ENCODE measurements at regions not wholly inside any gene's neighbourhood (a gene's known extent, or its start where the extent isn't known, plus 50 kb on each side); places are given as distances from the start of the nearest gene placed in this dataset.

- no peak overlapping the region for H4K91ac ChIP-seq (ENCODE audit: low read depth, low read length)
- no peak overlapping the region for H2AK5ac ChIP-seq (ENCODE audit: low read length)
- no peak overlapping the region for H3K14ac ChIP-seq (ENCODE audit: low read length)
- H3K4ac ChIP-seq (ENCODE audit: low read depth, low read length) = no peak overlapping the region
- H3K18ac ChIP-seq (ENCODE audit: low read length) = no peak overlapping the region
- no CpG with 5 or more reads among the region's 4 CpGs for WGBS (ENCODE audit: extremely low coverage, insufficient coverage, insufficient read length)
- no peak for DNase-seq
- H3K79me2 ChIP-seq (ENCODE audit: control insufficient read depth, insufficient read depth, low read length, poor library complexity) = no peaks in the 10 kb centered on the region
- H3K4me3 ChIP-seq (ENCODE audit: low read depth, low read length) = no peak overlapping the region
- H2BK5ac ChIP-seq (ENCODE audit: low read depth, low read length, poor library complexity) = no peak overlapping the region
- no peak overlapping the region for H2BK120ac ChIP-seq (ENCODE audit: insufficient read depth, low read length, poor library complexity)
- no peak overlapping the region for H3K23ac ChIP-seq (ENCODE audit: low read length)
- no peaks in the 10 kb centered on the region for H3K27me3 ChIP-seq (ENCODE audit: insufficient read depth, low read length)
- H2AFZ ChIP-seq (ENCODE audit: insufficient read depth, low read length, poor library complexity) = no peak overlapping the region
- no peak overlapping the region for H3K4me2 ChIP-seq (ENCODE audit: low read length)
- peaks cover 4% of the 10 kb centered on the region for H3K9me3 ChIP-seq (ENCODE audit: insufficient read depth, low read depth, low read length)
- no peak overlapping the region for H4K12ac ChIP-seq (ENCODE audit: low read depth, low read length)
- no peaks in the 10 kb centered on the region for H3K79me1 ChIP-seq (ENCODE audit: low read length)
- no peak overlapping the region for H4K8ac ChIP-seq (ENCODE audit: low read depth, low read length)
- H2BK12ac ChIP-seq (ENCODE audit: low read length) = no peak overlapping the region
- H3K4me1 ChIP-seq (ENCODE audit: control insufficient read depth in 1 of 2, insufficient read depth in 2 of 2, low read length in 2 of 2) = no peaks in the 10 kb centered on the region
- H3K36me3 ChIP-seq (ENCODE audit: control insufficient read depth in 1 of 2, insufficient read depth in 2 of 2, low read length in 2 of 2) = no peaks in the 10 kb centered on the region
- H3K27ac ChIP-seq (ENCODE audit: low read depth, low read length) = no peak overlapping the region
- no peak overlapping the region for H3K9ac ChIP-seq (ENCODE audit: low read length)
These were observed 468.0 kb upstream of the GBE1 start for GRCh38 chr3:82229397-82229796.

DNA sequence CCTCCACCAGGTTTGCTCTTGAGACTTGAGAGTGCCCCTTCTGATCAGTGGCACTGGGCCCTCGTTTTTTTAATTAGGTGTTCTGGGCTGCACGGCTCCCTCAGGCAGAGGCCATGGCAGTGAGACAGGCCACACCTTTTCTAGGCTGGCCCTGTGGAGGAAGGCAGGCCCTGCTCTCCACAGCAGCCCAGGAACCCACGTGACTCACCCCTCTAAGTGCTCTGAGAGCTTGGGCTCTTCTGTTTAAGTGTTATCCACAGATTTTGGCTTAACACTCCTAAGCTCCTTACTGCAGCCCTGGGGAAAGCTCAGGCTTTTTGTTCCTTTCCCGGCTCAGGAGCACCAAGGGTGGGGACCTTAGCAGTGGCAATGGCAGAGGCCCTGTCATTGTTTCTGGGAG, 463.2 kb upstream of the GBE1 start:
- Histone ChIP-seq H3K79me2 (ENCODE audit: control insufficient read depth, insufficient read depth, low read length, poor library complexity) (no peaks in the 10 kb centered on the region), H3K36me3 (ENCODE audit: control insufficient read depth in 1 of 2, insufficient read depth in 2 of 2, low read length in 2 of 2) (no peaks in the 10 kb centered on the region), H3K9ac (ENCODE audit: low read length) (no peak overlapping the region), H2BK12ac (ENCODE audit: low read length) (no peak overlapping the region), H3K9me3 (ENCODE audit: insufficient read depth, low read depth, low read length) (peaks cover 4% of the 10 kb centered on the region), H3K79me1 (ENCODE audit: low read length) (no peaks in the 10 kb centered on the region), H3K27me3 (ENCODE audit: insufficient read depth, low read length) (no peaks in the 10 kb centered on the region), H3K4me3 (ENCODE audit: low read depth, low read length) (no peak overlapping the region), H3K27ac (ENCODE audit: low read depth, low read length) (no peak overlapping the region), H4K12ac (ENCODE audit: low read depth, low read length) (no peak overlapping the region), H3K14ac (ENCODE audit: low read length) (no peak overlapping the region), H4K8ac (ENCODE audit: low read depth, low read length) (no peak overlapping the region), H3K4me2 (ENCODE audit: low read length) (no peak overlapping the region), H3K18ac (ENCODE audit: low read length) (no peak overlapping the region), H3K4ac (ENCODE audit: low read depth, low read length) (no peak overlapping the region), H4K91ac (ENCODE audit: low read depth, low read length) (no peak overlapping the region), H3K23ac (ENCODE audit: low read length) (no peak overlapping the region), H2AFZ (ENCODE audit: insufficient read depth, low read length, poor library complexity) (no peak overlapping the region), H3K4me1 (ENCODE audit: control insufficient read depth in 1 of 2, insufficient read depth in 2 of 2, low read length in 2 of 2) (no peaks in the 10 kb centered on the region), H2BK120ac (ENCODE audit: insufficient read depth, low read length, poor library complexity) (no peak overlapping the region), H2BK5ac (ENCODE audit: low read depth, low read length, poor library complexity) (no peak overlapping the region), H2AK5ac (ENCODE audit: low read length) (no peak overlapping the region)
- DNase-seq = no peak
- WGBS (ENCODE audit: extremely low coverage, insufficient coverage, insufficient read length) = no CpG with 5 or more reads among the region's 4 CpGs

DNA sequence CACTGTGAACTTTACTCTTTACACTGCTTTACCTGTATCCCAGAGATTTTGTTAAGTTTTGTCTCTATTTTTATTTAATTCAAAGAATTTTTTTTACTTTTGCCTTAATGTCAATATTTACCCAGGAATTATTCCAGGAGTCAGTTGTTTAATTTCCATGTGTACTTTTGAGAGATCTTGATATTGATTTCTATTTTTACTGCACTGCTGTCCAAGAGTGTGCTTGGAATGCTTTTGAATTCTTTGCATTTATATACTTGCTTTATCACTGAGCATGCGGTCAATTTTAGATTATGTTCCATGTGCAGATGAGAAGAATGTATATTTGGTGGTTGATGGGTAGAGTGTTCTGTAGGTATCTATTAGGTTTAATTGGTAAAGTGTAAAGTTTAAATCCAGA, 461.0 kb upstream of the GBE1 start:
- H3K4ac ChIP-seq (ENCODE audit: low read depth, low read length) = no peak overlapping the region
- H3K27ac ChIP-seq (ENCODE audit: low read depth, low read length) = no peak overlapping the region
- H2AK5ac ChIP-seq (ENCODE audit: low read length) = no peak overlapping the region
- H3K4me3 ChIP-seq (ENCODE audit: low read depth, low read length) = no peak overlapping the region
- no peak overlapping the region for H3K9ac ChIP-seq (ENCODE audit: low read length)
- H3K14ac ChIP-seq (ENCODE audit: low read length) = no peak overlapping the region
- peaks cover 4% of the 10 kb centered on the region for H3K9me3 ChIP-seq (ENCODE audit: insufficient read depth, low read depth, low read length)
- H2BK120ac ChIP-seq (ENCODE audit: insufficient read depth, low read length, poor library complexity) = no peak overlapping the region
- H2BK12ac ChIP-seq (ENCODE audit: low read length) = no peak overlapping the region
- no CpG with 5 or more reads among the region's 1 CpG for WGBS (ENCODE audit: extremely low coverage, insufficient coverage, insufficient read length)
- no peak overlapping the region for H2BK5ac ChIP-seq (ENCODE audit: low read depth, low read length, poor library complexity)
- no peak for DNase-seq
- no peaks in the 10 kb centered on the region for H3K79me2 ChIP-seq (ENCODE audit: control insufficient read depth, insufficient read depth, low read length, poor library complexity)
- no peaks in the 10 kb centered on the region for H3K79me1 ChIP-seq (ENCODE audit: low read length)
- no peak overlapping the region for H4K8ac ChIP-seq (ENCODE audit: low read depth, low read length)
- H3K23ac ChIP-seq (ENCODE audit: low read length) = no peak overlapping the region
- H3K18ac ChIP-seq (ENCODE audit: low read length) = no peak overlapping the region
- no peaks in the 10 kb centered on the region for H3K4me1 ChIP-seq (ENCODE audit: control insufficient read depth in 1 of 2, insufficient read depth in 2 of 2, low read length in 2 of 2)
- no peaks in the 10 kb centered on the region for H3K27me3 ChIP-seq (ENCODE audit: insufficient read depth, low read length)
- H3K4me2 ChIP-seq (ENCODE audit: low read length) = no peak overlapping the region
- no peaks in the 10 kb centered on the region for H3K36me3 ChIP-seq (ENCODE audit: control insufficient read depth in 1 of 2, insufficient read depth in 2 of 2, low read length in 2 of 2)
- no peak overlapping the region for H2AFZ ChIP-seq (ENCODE audit: insufficient read depth, low read length, poor library complexity)
- no peak overlapping the region for H4K91ac ChIP-seq (ENCODE audit: low read depth, low read length)
- H4K12ac ChIP-seq (ENCODE audit: low read depth, low read length) = no peak overlapping the region

DNA sequence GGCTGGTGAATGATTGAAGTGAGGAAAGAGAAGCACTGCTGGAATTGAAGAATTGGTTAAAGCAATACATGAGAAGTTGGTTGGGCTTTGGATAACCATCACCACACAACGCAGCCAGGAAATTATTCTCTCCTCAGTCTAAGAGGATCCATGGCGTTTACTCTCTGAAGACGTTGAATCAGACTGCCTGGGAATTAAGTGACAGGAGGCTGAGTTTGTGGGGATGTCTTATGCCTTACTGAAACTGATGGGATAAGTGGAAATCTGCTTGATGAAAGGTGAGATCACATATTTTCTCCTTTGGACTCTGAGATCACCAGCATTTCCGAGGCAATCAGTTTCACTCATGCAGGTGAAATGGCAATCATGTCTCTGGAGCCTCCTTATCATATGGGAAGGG, 456.1 kb upstream of the GBE1 start:
- Histone ChIP-seq H3K79me1 (ENCODE audit: low read length) (no peaks in the 10 kb centered on the region), H2AFZ (ENCODE audit: insufficient read depth, low read length, poor library complexity) (no peak overlapping the region), H3K18ac (ENCODE audit: low read length) (no peak overlapping the region), H3K9me3 (ENCODE audit: insufficient read depth, low read depth, low read length) (no peaks in the 10 kb centered on the region), H3K79me2 (ENCODE audit: control insufficient read depth, insufficient read depth, low read length, poor library complexity) (no peaks in the 10 kb centered on the region), H3K4ac (ENCODE audit: low read depth, low read length) (no peak overlapping the region), H3K14ac (ENCODE audit: low read length) (no peak overlapping the region), H3K27me3 (ENCODE audit: insufficient read depth, low read length) (no peaks in the 10 kb centered on the region), H2BK5ac (ENCODE audit: low read depth, low read length, poor library complexity) (no peak overlapping the region), H3K36me3 (ENCODE audit: control insufficient read depth in 1 of 2, insufficient read depth in 2 of 2, low read length in 2 of 2) (no peaks in the 10 kb centered on the region), H3K27ac (ENCODE audit: low read depth, low read length) (no peak overlapping the region), H3K23ac (ENCODE audit: low read length) (no peak overlapping the region), H2BK12ac (ENCODE audit: low read length) (no peak overlapping the region), H2BK120ac (ENCODE audit: insufficient read depth, low read length, poor library complexity) (no peak overlapping the region), H3K9ac (ENCODE audit: low read length) (no peak overlapping the region), H4K12ac (ENCODE audit: low read depth, low read length) (no peak overlapping the region), H3K4me2 (ENCODE audit: low read length) (no peak overlapping the region), H3K4me1 (ENCODE audit: control insufficient read depth in 1 of 2, insufficient read depth in 2 of 2, low read length in 2 of 2) (no peaks in the 10 kb centered on the region), H2AK5ac (ENCODE audit: low read length) (no peak overlapping the region), H4K91ac (ENCODE audit: low read depth, low read length) (no peak overlapping the region), H3K4me3 (ENCODE audit: low read depth, low read length) (no peak overlapping the region), H4K8ac (ENCODE audit: low read depth, low read length) (no peak overlapping the region)
- no peak for DNase-seq
- no CpG with 5 or more reads among the region's 4 CpGs for WGBS (ENCODE audit: extremely low coverage, insufficient coverage, insufficient read length)

Measured in trophoblast cell (in vitro differentiated cells and primary cell).